ENCODE measurements at regions not wholly inside any gene's neighbourhood (a gene's known extent, or its start where the extent isn't known, plus 50 kb on each side); places are given as distances from the start of the nearest gene placed in this dataset.

- no peak overlapping the region for H2AFZ ChIP-seq (ENCODE audit: low read length)
- H3F3A ChIP-seq (ENCODE audit: low read depth) = no peaks in the 10 kb centered on the region
- H3K4me3 ChIP-seq (ENCODE audit: low read length, poor library complexity, severe bottlenecking) = no peak overlapping the region
- no peaks in the 10 kb centered on the region for H3K4me1 ChIP-seq (ENCODE audit: insufficient read depth, low read length, poor library complexity, severe bottlenecking)
- no peak overlapping the region for H3K4me2 ChIP-seq (ENCODE audit: low read depth, low read length, poor library complexity, severe bottlenecking)
- no peaks in the 10 kb centered on the region for H4K20me1 ChIP-seq (ENCODE audit: insufficient read depth, low read length, poor library complexity, severe bottlenecking)
- no peaks in the 10 kb centered on the region for H3K27me3 ChIP-seq (ENCODE audit: insufficient read depth, low read length, poor library complexity, severe bottlenecking)
- TF ChIP-seq CTCF (conservative IDR thresholded peaks at IDR 0.05; ENCODE audit: low read length) (no peak), EZH2phosphoT487 (IDR thresholded peaks at IDR 0.05; ENCODE audit: borderline replicate concordance) (no peak)
- H3K79me2 ChIP-seq (ENCODE audit: insufficient read depth, low read length) = no peaks in the 10 kb centered on the region
- H3K9me2 ChIP-seq (replicated peaks; ENCODE audit: low read depth, low read length) = no peaks in the 10 kb centered on the region
- H3K9ac ChIP-seq (ENCODE audit: low read depth, low read length, poor library complexity, severe bottlenecking) = no peak overlapping the region
- no peaks in the 10 kb centered on the region for H3K9me3 ChIP-seq (ENCODE audit: insufficient read depth, low read depth, low read length)
- no peaks in the 10 kb centered on the region for H3K36me3 ChIP-seq (ENCODE audit: insufficient read depth, low read length)
These were observed 107.3 kb upstream of the EFEMP1 start for GRCh38 chr2:56030901-56031300.

- no peaks in the 10 kb centered on the region for H3K9me3 ChIP-seq (ENCODE audit: insufficient read depth, low read depth, low read length)
- no peak overlapping the region for H3K4me2 ChIP-seq (ENCODE audit: low read depth, low read length, poor library complexity, severe bottlenecking)
- H3F3A ChIP-seq (ENCODE audit: low read depth) = no peaks in the 10 kb centered on the region
- H3K4me3 ChIP-seq (ENCODE audit: low read length, poor library complexity, severe bottlenecking) = no peak overlapping the region
- H3K9ac ChIP-seq (ENCODE audit: low read depth, low read length, poor library complexity, severe bottlenecking) = no peak overlapping the region
- no peaks in the 10 kb centered on the region for H4K20me1 ChIP-seq (ENCODE audit: insufficient read depth, low read length, poor library complexity, severe bottlenecking)
- no peaks in the 10 kb centered on the region for H3K27me3 ChIP-seq (ENCODE audit: insufficient read depth, low read length, poor library complexity, severe bottlenecking)
- H3K4me1 ChIP-seq (ENCODE audit: insufficient read depth, low read length, poor library complexity, severe bottlenecking) = no peaks in the 10 kb centered on the region
- no peaks in the 10 kb centered on the region for H3K36me3 ChIP-seq (ENCODE audit: insufficient read depth, low read length)
- H2AFZ ChIP-seq (ENCODE audit: low read length) = no peak overlapping the region
- H3K9me2 ChIP-seq (replicated peaks; ENCODE audit: low read depth, low read length) = no peaks in the 10 kb centered on the region
- TF ChIP-seq EZH2phosphoT487 (IDR thresholded peaks at IDR 0.05; ENCODE audit: borderline replicate concordance) = no peak
- no peak for TF ChIP-seq CTCF (conservative IDR thresholded peaks at IDR 0.05; ENCODE audit: low read length)
- H3K79me2 ChIP-seq (ENCODE audit: insufficient read depth, low read length) = no peaks in the 10 kb centered on the region
These were observed 110.7 kb upstream of the EFEMP1 start for GRCh38 chr2:56034258-56034657.

- Histone ChIP-seq H3K4me1 (ENCODE audit: insufficient read depth, low read length, poor library complexity, severe bottlenecking) (no peaks in the 10 kb centered on the region), H2AFZ (ENCODE audit: low read length) (no peak overlapping the region), H3K4me2 (ENCODE audit: low read depth, low read length, poor library complexity, severe bottlenecking) (no peak overlapping the region), H3K9me3 (ENCODE audit: insufficient read depth, low read depth, low read length) (no peaks in the 10 kb centered on the region), H3K79me2 (ENCODE audit: insufficient read depth, low read length) (no peaks in the 10 kb centered on the region), H3K4me3 (ENCODE audit: low read length, poor library complexity, severe bottlenecking) (no peak overlapping the region), H3K36me3 (ENCODE audit: insufficient read depth, low read length) (no peaks in the 10 kb centered on the region), H3K9me2 (replicated peaks; ENCODE audit: low read depth, low read length) (no peaks in the 10 kb centered on the region), H3K9ac (ENCODE audit: low read depth, low read length, poor library complexity, severe bottlenecking) (no peak overlapping the region), H3F3A (ENCODE audit: low read depth) (no peaks in the 10 kb centered on the region), H4K20me1 (ENCODE audit: insufficient read depth, low read length, poor library complexity, severe bottlenecking) (no peaks in the 10 kb centered on the region), H3K27me3 (ENCODE audit: insufficient read depth, low read length, poor library complexity, severe bottlenecking) (no peaks in the 10 kb centered on the region)
- no peak for TF ChIP-seq EZH2phosphoT487 (IDR thresholded peaks at IDR 0.05; ENCODE audit: borderline replicate concordance)
- no peak for TF ChIP-seq CTCF (conservative IDR thresholded peaks at IDR 0.05; ENCODE audit: low read length)
These were observed 116.6 kb upstream of the EFEMP1 start for GRCh38 chr2:56040189-56040588.
